Gastrocnemius medialis (tissue), 4 donors: ENCODE measurements at regions not wholly inside any gene's neighbourhood (a gene's known extent, or its start where the extent isn't known, plus 50 kb on each side); places are given as distances from the start of the nearest gene placed in this dataset.

ENCODE experiments used
- ATAC-seq, 2 donors: fragments of 150-250 bp; one replicate each; pipeline ENCODE4 v1.9.1; 2016
- DNase-seq, 2 donors: peaks; one replicate each; pipeline ENCODE4 v3.0.0-alpha.2; 2019
- H3K27ac ChIP-seq, 4 donors: fragments of 200-600 bp; sonication (generic); 1 replicate in 1 of 4; 2 replicates in 3 of 4; pipeline ENCODE4 v1.5.1; 2016 to 2018; ENCODE audit warnings: mild to moderate bottlenecking in 2 of 4, moderate library complexity in 1 of 4
- H3K27me3 ChIP-seq, 3 donors: fragments of 200-600 bp; sonication (generic) in 2 of 3; 1 replicate in 1 of 3; 2 replicates in 2 of 3; pipeline versions ENCODE4 v1.5.1 to v1.6.0; 2016 to 2019; ENCODE audit warnings: mild to moderate bottlenecking in 1 of 3, moderate library complexity in 1 of 3
- H3K36me3 ChIP-seq, 2 donors: fragments of 200-600 bp; sonication (generic) in 1 of 2; one replicate each; pipeline ENCODE4 v1.5.1; 2017 to 2018
- H3K4me1 ChIP-seq, 2 donors: fragments of 200-600 bp; sonication (generic) in 1 of 2; one replicate each; pipeline ENCODE4 v1.5.1; 2016 to 2017; ENCODE audit warnings: mild to moderate bottlenecking in 2 of 2
- H3K4me3 ChIP-seq, 4 donors: fragments of 200-600 bp; sonication (generic) in 3 of 4; 1 replicate in 1 of 4; 2 replicates in 3 of 4; pipeline ENCODE4 v1.5.1; 2016 to 2019; ENCODE audit warnings: mild to moderate bottlenecking in 2 of 4
- H3K9me3 ChIP-seq, 3 donors: fragments of 200-600 bp; sonication (generic) in 2 of 3; 1 replicate in 1 of 3; 2 replicates in 2 of 3; pipeline ENCODE4 v1.5.1; 2016 to 2019
- POLR2A ChIP-seq, 2 donors: fragments of 450-650 bp; IDR thresholded peaks; one replicate each; pipeline ENCODE4 v1.6.1; 2017; ENCODE audit warnings: antibody characterized with exemption in 2 of 2, mild to moderate bottlenecking in 2 of 2, moderate library complexity in 2 of 2
- in situ Hi-C, 4 donors: fragments of 200-750 bp; cut with MboI; loops; one replicate each; pipeline versions ENCODE4 v1.15.0 to v1.8.0; 2017; ENCODE audit warnings: low sequenced_read_pairs in 4 of 4
- intact Hi-C: fragments of 100-400 bp; cut with DNase I; formaldehyde crosslinking; loops from one replicate; pipeline ENCODE4 v1.15.1; 2023; ENCODE audit warnings: low total_unique reads
- TF ChIP-seq, protein P1 (sequence below), 5 experiments: fragments of 450-650 bp in 3 of 5; fragments of 200-600 bp in 2 of 5; sonication (generic) in 2 of 5; IDR thresholded peaks in 4 of 5; conservative IDR thresholded peaks in 1 of 5; 1 replicate in 4 of 5; 2 replicates in 1 of 5; pipeline ENCODE4 v1.5.1; 2016 to 2019; ENCODE audit warnings: antibody characterized with exemption in 5 of 5, mild to moderate bottlenecking in 3 of 5, moderate library complexity in 3 of 5

DNA sequence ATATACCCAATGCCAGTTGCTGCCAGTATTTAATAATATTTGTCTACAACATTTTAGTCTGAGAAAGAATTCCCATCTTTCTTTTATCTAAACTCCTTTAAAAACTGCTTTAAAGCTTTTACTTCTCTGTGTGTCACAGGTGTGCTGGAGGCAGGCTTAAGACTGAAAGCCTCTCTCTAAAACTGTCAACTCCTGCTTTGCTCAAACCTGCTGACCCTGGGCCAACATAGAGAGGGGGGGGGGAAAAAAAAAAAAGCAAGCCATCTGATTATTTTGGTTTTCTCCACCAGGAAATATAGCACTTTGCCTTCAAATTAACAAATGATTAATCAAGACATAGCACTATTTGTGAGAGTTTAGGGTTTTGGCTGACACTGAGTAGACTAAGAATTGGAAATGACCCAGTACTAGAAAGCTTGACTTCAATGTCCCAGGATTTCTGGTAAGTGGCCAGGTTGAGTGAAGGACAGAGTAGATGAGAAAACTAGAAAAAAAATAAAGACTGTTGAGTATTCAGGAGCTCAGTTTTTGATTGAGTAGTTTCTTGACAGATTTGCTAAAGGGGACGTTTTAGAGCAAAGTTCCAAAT lies 357.0 kb upstream of the FLRT2 start:
- DNase-seq (no peak), ATAC-seq (no peak)
- Histone ChIP-seq H3K36me3 (no peaks in the 10 kb centered on the region), H3K27ac (no peak overlapping the region), H3K4me1 (no peaks in the 10 kb centered on the region), H3K27me3 (no peaks in the 10 kb centered on the region), H3K4me3 (no peak overlapping the region), H3K9me3 (no peaks in the 10 kb centered on the region)
- no peak for TF ChIP-seq POLR2A (IDR thresholded peaks at IDR 0.05)
- TF ChIP-seq, protein P1, sequence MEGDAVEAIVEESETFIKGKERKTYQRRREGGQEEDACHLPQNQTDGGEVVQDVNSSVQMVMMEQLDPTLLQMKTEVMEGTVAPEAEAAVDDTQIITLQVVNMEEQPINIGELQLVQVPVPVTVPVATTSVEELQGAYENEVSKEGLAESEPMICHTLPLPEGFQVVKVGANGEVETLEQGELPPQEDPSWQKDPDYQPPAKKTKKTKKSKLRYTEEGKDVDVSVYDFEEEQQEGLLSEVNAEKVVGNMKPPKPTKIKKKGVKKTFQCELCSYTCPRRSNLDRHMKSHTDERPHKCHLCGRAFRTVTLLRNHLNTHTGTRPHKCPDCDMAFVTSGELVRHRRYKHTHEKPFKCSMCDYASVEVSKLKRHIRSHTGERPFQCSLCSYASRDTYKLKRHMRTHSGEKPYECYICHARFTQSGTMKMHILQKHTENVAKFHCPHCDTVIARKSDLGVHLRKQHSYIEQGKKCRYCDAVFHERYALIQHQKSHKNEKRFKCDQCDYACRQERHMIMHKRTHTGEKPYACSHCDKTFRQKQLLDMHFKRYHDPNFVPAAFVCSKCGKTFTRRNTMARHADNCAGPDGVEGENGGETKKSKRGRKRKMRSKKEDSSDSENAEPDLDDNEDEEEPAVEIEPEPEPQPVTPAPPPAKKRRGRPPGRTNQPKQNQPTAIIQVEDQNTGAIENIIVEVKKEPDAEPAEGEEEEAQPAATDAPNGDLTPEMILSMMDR (IDR thresholded peaks at IDR 0.05 in 4 of 5, conservative IDR thresholded peaks at IDR 0.05 in 1 of 5) = no peak
- intact Hi-C loops (no loop called here), in situ Hi-C loops (no loop called here)

DNA sequence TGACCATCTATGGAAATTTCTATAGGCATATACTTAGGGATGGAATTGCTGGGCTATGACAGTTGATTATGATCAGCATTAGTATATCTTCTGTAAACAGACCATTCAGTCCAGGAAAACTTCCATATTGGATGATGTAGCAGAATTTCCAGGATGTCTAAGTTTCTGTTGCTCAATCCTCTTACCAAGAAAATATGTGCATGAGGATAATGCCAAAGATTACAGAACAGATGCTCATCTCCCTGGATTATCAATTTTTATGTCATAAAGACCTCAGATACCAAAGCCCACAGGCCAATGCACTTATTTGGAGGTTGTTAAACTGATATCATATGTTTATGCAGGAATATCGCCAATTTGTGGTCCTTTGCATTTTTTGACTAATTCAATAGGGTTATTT lies 354.4 kb upstream of the FLRT2 start:
- Histone ChIP-seq H3K4me3 (no peak overlapping the region), H3K27me3 (no peaks in the 10 kb centered on the region), H3K9me3 (no peaks in the 10 kb centered on the region), H3K36me3 (no peaks in the 10 kb centered on the region), H3K4me1 (no peaks in the 10 kb centered on the region), H3K27ac (no peak overlapping the region)
- ATAC-seq (no peak), DNase-seq (no peak)
- in situ Hi-C loops (no loop called here), intact Hi-C loops (no loop called here)
- no peak for TF ChIP-seq POLR2A (IDR thresholded peaks at IDR 0.05)
- TF ChIP-seq, protein P1 (IDR thresholded peaks at IDR 0.05 in 4 of 5, conservative IDR thresholded peaks at IDR 0.05 in 1 of 5) = no peak

DNA sequence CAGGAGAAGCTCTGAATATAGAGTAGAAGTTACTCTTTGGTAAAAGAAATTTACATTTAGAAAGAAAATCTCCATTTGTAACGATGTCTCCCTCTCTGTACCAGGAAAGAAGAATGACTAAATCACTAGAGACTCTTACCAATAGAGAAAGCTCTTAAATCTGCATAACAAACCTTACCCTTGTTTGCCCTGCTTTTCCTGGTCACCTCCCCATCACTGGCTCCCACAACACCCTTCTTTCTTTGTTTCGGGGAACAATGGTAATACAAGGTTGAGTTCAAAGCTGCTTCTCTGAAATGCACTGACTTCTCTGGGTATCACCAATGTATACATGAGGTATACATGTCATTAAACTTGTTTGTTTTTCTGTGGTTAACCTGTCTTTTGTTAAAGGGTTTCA lies 351.1 kb upstream of the FLRT2 start:
- H3K9me3 ChIP-seq = no peaks in the 10 kb centered on the region
- no peak for TF ChIP-seq POLR2A (IDR thresholded peaks at IDR 0.05)
- TF ChIP-seq, protein P1 (IDR thresholded peaks at IDR 0.05 in 4 of 5, conservative IDR thresholded peaks at IDR 0.05 in 1 of 5) = no peak
- no peak for DNase-seq
- H3K27me3 ChIP-seq = no peaks in the 10 kb centered on the region
- intact Hi-C loops = no loop called here
- no peaks in the 10 kb centered on the region for H3K4me1 ChIP-seq
- H3K36me3 ChIP-seq = no peaks in the 10 kb centered on the region
- in situ Hi-C loops = no loop called here
- H3K27ac ChIP-seq = no peak overlapping the region
- no peak for ATAC-seq
- no peak overlapping the region for H3K4me3 ChIP-seq

DNA sequence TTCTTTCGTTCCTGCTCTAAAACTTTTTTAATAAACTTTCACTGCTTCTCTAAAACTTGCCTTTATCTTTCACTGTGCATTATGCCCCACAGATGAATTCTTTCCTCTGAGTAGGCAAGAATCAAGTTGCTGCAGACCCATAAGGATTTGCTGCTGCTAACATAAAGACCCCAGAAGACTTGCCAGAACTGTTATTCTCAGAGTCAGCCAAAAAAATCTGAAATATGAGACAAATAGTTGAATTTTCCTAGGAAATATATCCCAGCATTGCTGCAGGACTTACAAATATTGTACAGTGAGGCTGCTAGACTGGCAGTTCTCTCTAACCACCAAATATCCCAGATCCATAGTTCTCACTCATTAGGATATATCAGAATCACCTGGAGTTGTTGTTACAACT lies 349.1 kb upstream of the FLRT2 start:
- intact Hi-C loops (no loop called here), in situ Hi-C loops (no loop called here)
- H3K9me3 ChIP-seq = no peaks in the 10 kb centered on the region
- no peak for DNase-seq
- no peak overlapping the region for H3K4me3 ChIP-seq
- no peak overlapping the region for H3K27ac ChIP-seq
- no peaks in the 10 kb centered on the region for H3K36me3 ChIP-seq
- H3K27me3 ChIP-seq = no peaks in the 10 kb centered on the region
- no peaks in the 10 kb centered on the region for H3K4me1 ChIP-seq
- TF ChIP-seq, protein P1 (IDR thresholded peaks at IDR 0.05 in 4 of 5, conservative IDR thresholded peaks at IDR 0.05 in 1 of 5) = no peak
- no peak for TF ChIP-seq POLR2A (IDR thresholded peaks at IDR 0.05)
- no peak for ATAC-seq

DNA sequence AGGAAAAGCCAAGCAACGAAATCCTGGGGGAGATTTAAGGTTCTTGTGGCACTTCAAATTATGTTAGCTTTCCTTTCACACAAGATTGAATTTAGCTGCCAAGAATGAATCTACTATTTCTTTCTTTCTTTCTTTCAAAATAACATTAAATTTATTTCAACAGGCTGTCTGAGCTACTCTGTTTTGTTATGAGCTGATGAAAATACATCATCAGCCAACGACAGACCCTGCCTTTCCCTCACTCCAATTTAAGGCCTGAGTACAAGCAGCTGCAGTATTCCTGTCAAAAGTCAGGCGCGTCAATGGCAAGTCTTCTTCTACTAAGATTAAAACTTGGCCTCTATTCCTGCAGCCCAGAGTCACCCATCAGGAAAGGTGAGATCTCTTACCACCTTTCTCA lies 347.7 kb upstream of the FLRT2 start:
- Histone ChIP-seq H3K4me3 (no peak overlapping the region), H3K36me3 (no peaks in the 10 kb centered on the region), H3K9me3 (no peaks in the 10 kb centered on the region), H3K27me3 (no peaks in the 10 kb centered on the region), H3K27ac (no peak overlapping the region), H3K4me1 (no peaks in the 10 kb centered on the region)
- intact Hi-C loops = no loop called here
- in situ Hi-C loops = no loop called here
- ATAC-seq (no peak), DNase-seq (no peak)
- TF ChIP-seq POLR2A (IDR thresholded peaks at IDR 0.05) = no peak
- TF ChIP-seq, protein P1 (IDR thresholded peaks at IDR 0.05 in 4 of 5, conservative IDR thresholded peaks at IDR 0.05 in 1 of 5) = no peak
